Activated B cell treated with CpG ODN at 0.5 μM for 24 hours (primary cell): ENCODE measurements at regions not wholly inside any gene's neighbourhood (a gene's known extent, or its start where the extent isn't known, plus 50 kb on each side); places are given as distances from the start of the nearest gene placed in this dataset.

Experiments
- ATAC-seq: fragments of 200-7000 bp; cut with Tn5 transposase; one replicate; pipeline ENCODE4 v1.10.0; 2021; ENCODE audit warnings: low read depth, mild to moderate bottlenecking, moderate library complexity
- CTCF ChIA-PET: fragments of 350-600 bp; sonication (Branson Sonifier 250); formaldehyde crosslinking; loops from one replicate; lab custom pipeline; 2021; ENCODE audit warnings: antibody characterized with exemption; lab: Charles Lee
- POLR2A ChIA-PET: fragments of 350-600 bp; sonication (Branson Sonifier 250); formaldehyde crosslinking; loops from one replicate; lab custom pipeline; 2021; ENCODE audit warnings: antibody characterized with exemption; lab: Charles Lee
- DNase-seq: peaks from one replicate; pipeline ENCODE4 v3.0.0; 2022
- H3K27ac Mint-ChIP-seq: one replicate; pipeline ENCODE4 v1.8.0; 2020; ENCODE audit warnings: mixed read lengths
- H3K27me3 Mint-ChIP-seq: one replicate; pipeline ENCODE4 v1.8.0; 2021; ENCODE audit warnings: mixed read lengths
- H3K36me3 Mint-ChIP-seq: one replicate; pipeline ENCODE4 v1.8.0; 2021; ENCODE audit warnings: low read depth, mixed read lengths
- H3K4me1 Mint-ChIP-seq: one replicate; pipeline ENCODE4 v1.8.0; 2021; ENCODE audit warnings: mixed read lengths
- H3K4me3 Mint-ChIP-seq: one replicate; pipeline ENCODE4 v1.8.0; 2020; ENCODE audit warnings: mild to moderate bottlenecking, mixed read lengths
- H3K9me3 Mint-ChIP-seq: one replicate; pipeline ENCODE4 v1.8.0; 2020; ENCODE audit warnings: mixed read lengths
- CTCF ChIP-seq: fragments of 200-600 bp; IDR thresholded peaks from one replicate; pipeline ENCODE4 v1.8.0; 2022; ENCODE audit warnings: antibody characterized with exemption, mild to moderate bottlenecking
- intact Hi-C: fragments of 100-400 bp; cut with micrococcal nuclease; formaldehyde crosslinking; loops from one replicate; pipeline ENCODE4 v1.15.1; 2024

- Mint-ChIP-seq H3K27ac (no peak overlapping the region), H3K27me3 (peaks cover 7% of the 10 kb centered on the region), H3K9me3 (no peaks in the 10 kb centered on the region), H3K4me1 (no peaks in the 10 kb centered on the region), H3K36me3 (no peaks in the 10 kb centered on the region), H3K4me3 (no peak overlapping the region)
- ChIA-PET POLR2A (no interaction called here), CTCF (no interaction called here)
- DNase-seq (no peak), ATAC-seq (no peak)
- no peak for TF ChIP-seq CTCF
- intact Hi-C loops: no loop called here
Measured at GRCh38 chr16:9409560-9410493, 318.4 kb downstream of the HAPSTR1 start.

GRCh38 chr16:9411426-9411825 lies 320.0 kb downstream of the HAPSTR1 start:
- Mint-ChIP-seq H3K9me3 (peaks cover 3% of the 10 kb centered on the region), H3K4me1 (no peaks in the 10 kb centered on the region), H3K27ac (no peak overlapping the region), H3K4me3 (no peak overlapping the region), H3K27me3 (peaks cover 7% of the 10 kb centered on the region), H3K36me3 (no peaks in the 10 kb centered on the region)
- DNase-seq: no peak
- ATAC-seq: no peak
- ChIA-PET CTCF (no interaction called here), POLR2A (no interaction called here)
- TF ChIP-seq CTCF: no peak
- intact Hi-C loops: no loop called here

GRCh38 chr16:9412031-9412914 lies 320.8 kb downstream of the HAPSTR1 start:
- Mint-ChIP-seq H3K9me3 (peaks cover 4% of the 10 kb centered on the region), H3K27ac (no peak overlapping the region), H3K27me3 (peaks cover 7% of the 10 kb centered on the region), H3K4me1 (no peaks in the 10 kb centered on the region), H3K36me3 (no peaks in the 10 kb centered on the region), H3K4me3 (no peak overlapping the region)
- no peak for DNase-seq
- intact Hi-C loops: no loop called here
- CTCF ChIA-PET: no interaction called here
- ATAC-seq: no peak
- POLR2A ChIA-PET: no interaction called here
- no peak for TF ChIP-seq CTCF

GRCh38 chr16:9412915-9413264 lies 321.4 kb downstream of the HAPSTR1 start:
- intact Hi-C loops: no loop called here
- ChIA-PET CTCF (no interaction called here), POLR2A (no interaction called here)
- Mint-ChIP-seq H3K27ac (no peak overlapping the region), H3K4me1 (no peaks in the 10 kb centered on the region), H3K4me3 (no peak overlapping the region), H3K27me3 (peaks cover 7% of the 10 kb centered on the region), H3K9me3 (peaks cover 4% of the 10 kb centered on the region), H3K36me3 (no peaks in the 10 kb centered on the region)
- DNase-seq (no peak), ATAC-seq (no peak)
- TF ChIP-seq CTCF: no peak

- Mint-ChIP-seq H3K36me3 (no peaks in the 10 kb centered on the region), H3K27me3 (peaks cover 6% of the 10 kb centered on the region), H3K27ac (no peak overlapping the region), H3K4me1 (no peaks in the 10 kb centered on the region), H3K9me3 (peaks cover 4% of the 10 kb centered on the region), H3K4me3 (no peak overlapping the region)
- POLR2A ChIA-PET: no interaction called here
- no peak for TF ChIP-seq CTCF
- no peak for DNase-seq
- intact Hi-C loops: no loop called here
- CTCF ChIA-PET: no interaction called here
- no peak for ATAC-seq
Measured at GRCh38 chr16:9415545-9415944, 324.1 kb downstream of the HAPSTR1 start.
